NCI-H526 (cell line): ENCODE measurements at regions not wholly inside any gene's neighbourhood (a gene's known extent, or its start where the extent isn't known, plus 50 kb on each side); places are given as distances from the start of the nearest gene placed in this dataset.
A peak's percentile ranks its signal among the peaks of the same experiment; 100 is the strongest.
"Not testable (repeated sequence)": the region's sequence is repeated elsewhere in the genome, so short reads cannot be mapped to it uniquely, and the experiment has no call there.

ENCODE experiments used
- DNase-seq, 2 experiments: peaks; one replicate each; lab custom pipeline; 2025; lab: John Stamatoyannopoulos, UW

GRCh38 chr15:23924686-23925085, 237.6 kb upstream of the NDN start:
- DNase-seq: no peak

GRCh38 chr15:23954931-23955330, 267.8 kb upstream of the NDN start:
- no peak for DNase-seq

DNA sequence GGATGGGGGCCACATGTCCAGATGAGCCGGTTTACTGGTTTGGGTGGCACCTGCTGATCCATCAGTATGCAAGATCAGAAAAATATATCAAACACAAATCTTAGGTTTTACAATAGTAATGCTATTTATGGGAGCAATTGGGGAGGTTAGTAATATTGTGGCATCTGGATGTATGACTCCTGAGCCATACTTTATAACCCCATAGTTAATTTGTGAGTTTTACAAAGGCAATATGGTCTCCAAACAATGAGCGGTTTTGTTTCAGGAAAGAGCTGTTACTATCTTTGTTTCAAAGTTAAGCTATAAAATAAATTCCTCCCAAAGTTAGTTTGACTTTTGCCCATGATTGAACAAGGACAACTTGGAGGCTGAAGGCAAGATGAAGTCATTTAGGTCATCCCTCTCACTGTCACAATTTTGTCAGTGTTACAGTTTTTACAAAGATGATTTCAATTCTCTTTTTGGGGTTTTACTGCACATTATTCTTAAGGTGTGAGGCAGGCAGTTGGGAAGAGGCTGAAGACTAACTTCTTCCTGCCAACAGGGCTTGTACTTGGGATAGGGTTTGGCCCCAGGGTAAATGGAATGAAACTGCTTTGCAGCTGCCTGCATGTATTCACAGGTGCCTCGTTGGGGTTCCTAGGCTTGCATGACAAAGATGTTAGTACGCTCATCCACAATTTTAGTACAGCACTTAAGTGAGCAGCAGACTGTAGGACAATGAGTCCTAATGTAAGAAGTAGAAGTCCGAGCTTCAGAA, 296.6 kb upstream of the NDN start:
- no peak for DNase-seq

DNA sequence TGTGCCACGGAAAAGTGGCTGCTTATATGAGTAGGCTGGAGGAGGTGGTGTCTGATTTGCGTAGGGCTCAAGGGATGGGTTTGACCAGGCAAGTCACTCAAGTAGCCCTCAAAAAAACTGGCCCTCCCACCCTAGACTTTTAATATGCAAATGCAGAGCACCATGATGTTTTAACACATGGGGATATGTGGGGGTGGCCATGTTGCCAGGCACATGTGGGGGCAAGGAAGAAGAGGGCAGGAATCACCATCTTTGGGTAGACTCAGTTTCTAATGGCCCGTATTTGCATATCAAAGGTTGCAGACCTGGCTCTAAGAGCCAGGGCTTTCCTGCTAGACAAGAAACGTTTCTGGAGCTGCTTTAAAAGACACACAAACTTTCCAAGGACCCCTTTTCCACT, 307.2 kb upstream of the NDN start:
- no peak for DNase-seq

- no peak for DNase-seq
These were observed 311.0 kb upstream of the NDN start for GRCh38 chr15:23998056-23998455.

GRCh38 chr15:24008476-24008875, 321.4 kb upstream of the NDN start:
- DNase-seq: no peak

GRCh38 chr15:24017470-24017869, 330.4 kb upstream of the NDN start:
- DNase-seq: no peak

DNA sequence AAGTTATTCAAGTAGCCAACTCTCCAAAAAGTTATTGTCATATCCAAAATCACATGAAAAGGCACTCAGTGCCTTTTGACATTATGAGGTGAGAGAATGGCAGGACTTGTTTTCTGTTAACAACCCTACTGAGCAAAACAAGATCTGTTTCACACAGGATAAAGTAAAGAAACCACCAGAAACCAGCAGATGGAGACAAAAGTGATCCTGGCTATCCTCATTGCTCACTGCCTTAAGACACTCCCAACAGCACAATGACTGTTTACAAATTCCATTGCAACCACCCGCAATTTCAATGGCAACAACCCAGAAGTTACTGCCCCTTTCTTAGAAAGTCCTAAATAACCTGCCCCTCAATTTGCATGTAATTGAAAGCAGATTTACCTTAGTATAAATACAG, 352.6 kb upstream of the NDN start:
- DNase-seq: no peak

- DNase-seq: no peak
These were observed 367.6 kb upstream of the NDN start for GRCh38 chr15:24054547-24055245.

DNA sequence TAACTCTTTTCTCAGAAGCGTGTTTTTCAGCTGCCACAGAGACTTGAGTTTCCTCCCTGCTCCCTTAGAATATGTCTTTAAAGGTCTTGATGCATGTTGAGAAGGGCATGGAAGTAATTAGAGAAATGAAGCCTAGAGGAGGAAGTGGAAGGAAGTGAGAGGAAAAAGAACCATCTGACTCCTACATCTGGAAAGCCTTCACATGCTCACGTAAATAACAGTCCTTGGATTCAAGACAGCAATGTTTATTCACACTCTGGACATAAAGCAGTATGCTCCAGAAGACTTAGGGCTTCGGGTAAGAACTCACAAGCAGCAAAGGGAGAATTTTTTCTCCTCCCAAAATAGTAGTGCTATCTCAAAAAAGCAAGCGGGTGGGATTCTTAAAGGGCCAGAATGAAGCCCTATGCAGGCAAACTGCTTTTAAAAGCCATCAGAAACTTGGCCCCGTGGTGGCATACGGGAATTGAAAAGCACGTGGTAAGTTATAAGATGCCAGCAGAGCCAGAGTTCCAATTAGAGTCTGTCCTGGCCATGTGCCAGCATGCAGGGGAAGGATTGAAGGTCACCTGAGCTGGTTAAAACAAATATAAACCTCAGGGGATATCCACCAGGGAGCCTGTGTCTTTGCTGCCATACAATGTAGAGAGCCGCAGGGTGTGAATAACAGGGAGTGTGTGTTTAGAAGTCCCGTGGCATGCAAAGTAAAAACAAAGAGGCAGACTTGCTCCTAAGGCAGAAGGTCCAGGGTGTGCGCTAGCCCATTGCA, 380.8 kb upstream of the NDN start:
- DNase-seq: peak in 1 of 2 experiments; percentile 1

- DNase-seq: no peak
These were observed 388.4 kb upstream of the NDN start for GRCh38 chr15:24075420-24076089.

DNA sequence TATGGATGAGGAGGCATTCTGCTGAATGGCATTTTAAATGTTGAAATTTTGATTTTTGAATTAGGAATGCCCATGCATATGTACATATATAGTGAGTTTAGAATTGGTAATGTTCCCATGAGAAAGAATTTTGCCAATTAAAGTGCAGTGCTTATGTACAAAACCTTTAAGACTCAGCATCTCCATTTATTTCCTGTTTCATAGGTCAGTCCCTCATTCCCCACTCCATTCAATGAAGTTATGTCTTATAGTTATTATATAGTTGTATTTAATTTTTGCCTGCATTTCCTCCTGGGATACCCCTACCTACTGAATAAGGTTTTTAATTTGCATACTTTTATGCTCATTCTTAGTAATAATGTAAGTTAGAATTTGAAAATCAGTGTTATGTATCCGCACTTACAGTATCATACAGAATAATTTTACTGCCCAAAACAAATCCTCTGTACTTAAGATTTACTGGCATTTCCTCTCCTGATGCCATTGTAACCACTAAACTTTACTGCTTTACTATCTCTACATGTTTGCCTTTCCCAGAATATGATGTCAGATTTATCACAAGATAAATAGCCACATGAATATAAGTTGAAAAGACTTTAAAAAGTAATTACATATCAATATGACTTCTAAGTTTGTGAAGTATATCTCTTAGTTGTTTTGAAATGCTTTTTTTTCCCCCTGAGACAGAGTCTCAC, 389.1 kb upstream of the NDN start:
- DNase-seq: no peak

DNA sequence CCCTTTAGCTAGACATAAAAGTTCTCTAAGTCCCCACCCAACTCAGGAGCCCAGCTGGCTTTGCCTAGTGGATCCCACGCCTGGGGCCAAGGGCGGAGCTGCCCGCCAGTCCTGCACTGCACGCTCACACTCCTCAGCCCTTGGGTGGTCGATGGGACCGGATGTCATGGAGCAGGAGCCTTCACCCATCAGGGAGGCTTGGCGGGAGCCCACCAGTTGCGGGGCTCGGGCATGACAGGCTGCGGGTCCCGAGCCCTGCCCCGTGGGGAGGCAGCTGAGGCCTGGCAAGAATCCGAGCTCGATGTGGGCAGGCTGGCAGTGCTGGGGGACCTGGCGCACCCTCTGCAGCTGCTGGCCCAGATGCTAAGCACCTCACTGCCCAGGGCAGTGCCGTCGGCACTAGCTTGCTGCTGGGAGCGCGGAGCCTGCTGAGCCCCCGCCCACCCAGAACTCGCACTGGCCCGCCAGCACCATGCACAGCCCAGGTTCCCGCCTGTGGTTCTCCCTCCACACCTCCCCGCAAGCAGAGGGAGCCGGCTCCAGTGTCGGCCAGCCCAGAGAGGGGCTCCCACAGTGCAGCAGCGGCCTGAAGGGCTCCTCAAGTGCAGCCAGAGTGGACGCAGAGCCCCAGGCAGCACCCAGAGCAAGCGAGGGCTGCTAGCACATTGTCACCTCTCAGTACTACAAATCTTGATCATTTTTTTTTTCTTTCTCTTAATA, 391.4 kb upstream of the NDN start:
- DNase-seq: no peak

DNA sequence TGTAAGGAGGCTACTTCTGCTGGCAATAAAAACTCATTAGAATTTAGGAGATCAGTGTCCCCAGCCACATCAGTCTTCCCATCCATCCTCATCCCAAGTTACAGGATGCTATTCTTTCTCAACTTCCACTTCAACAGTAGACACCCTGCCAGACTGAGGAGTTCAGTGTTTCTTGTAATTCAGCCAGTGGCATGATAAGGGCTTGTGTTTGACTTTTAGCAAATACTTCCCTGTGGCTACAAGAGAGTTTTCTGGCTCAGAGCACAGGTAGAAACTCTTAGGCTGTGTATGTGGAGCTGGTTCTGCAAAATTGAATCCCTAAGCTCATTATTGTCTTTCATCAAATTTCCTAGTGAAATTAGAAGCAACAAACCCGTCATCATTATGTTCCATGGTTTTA, 401.8 kb upstream of the NDN start:
- not testable (repeated sequence) for DNase-seq

- DNase-seq: not testable (repeated sequence)
These were observed 414.4 kb upstream of the NDN start for GRCh38 chr15:24101503-24101902.

DNA sequence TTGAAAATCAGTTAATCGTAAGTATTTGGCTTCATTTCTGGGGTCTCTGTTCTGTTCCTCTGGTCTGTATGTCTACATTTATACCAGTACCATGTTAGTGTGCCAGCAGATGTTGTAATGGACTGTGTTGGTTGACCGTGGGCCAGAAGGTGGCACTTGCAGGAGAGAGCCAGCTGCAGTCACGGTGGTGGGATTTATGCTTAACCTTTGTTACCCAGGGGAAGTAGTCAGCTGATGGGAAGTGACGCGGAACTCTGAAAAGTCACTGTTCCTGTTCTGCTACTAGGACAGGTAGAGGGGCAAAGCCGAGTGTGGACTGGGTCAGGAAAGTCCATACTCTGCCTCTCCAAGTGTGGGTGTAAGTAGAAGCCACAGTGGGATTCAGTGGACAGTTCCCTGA, 420.4 kb upstream of the NDN start:
- not testable (repeated sequence) for DNase-seq

- not testable (repeated sequence) for DNase-seq
These were observed 420.8 kb upstream of the NDN start for GRCh38 chr15:24107948-24108347.

DNA sequence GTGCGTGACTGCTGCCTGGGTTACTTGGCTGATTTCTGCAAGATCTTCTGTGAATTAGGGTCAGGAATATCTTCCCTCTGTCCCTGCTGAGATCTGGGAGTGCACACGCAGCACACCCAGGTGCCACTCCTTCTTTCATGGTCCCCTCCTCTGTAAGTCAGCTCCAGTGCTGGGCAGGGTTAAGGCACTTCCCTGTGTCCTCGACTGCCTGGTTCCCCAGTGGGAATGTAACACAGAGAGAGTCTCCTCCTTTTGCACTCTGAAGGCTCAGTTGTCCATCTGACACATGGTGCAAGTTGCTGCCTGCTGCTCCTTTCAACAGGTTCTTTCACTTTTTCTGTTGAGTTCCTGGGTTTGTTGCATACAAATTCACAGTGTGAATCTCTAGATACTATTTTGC, 421.2 kb upstream of the NDN start:
- not testable (repeated sequence) for DNase-seq

- not testable (repeated sequence) for DNase-seq
These were observed 452.5 kb upstream of the NDN start for GRCh38 chr15:24139622-24140021.

DNA sequence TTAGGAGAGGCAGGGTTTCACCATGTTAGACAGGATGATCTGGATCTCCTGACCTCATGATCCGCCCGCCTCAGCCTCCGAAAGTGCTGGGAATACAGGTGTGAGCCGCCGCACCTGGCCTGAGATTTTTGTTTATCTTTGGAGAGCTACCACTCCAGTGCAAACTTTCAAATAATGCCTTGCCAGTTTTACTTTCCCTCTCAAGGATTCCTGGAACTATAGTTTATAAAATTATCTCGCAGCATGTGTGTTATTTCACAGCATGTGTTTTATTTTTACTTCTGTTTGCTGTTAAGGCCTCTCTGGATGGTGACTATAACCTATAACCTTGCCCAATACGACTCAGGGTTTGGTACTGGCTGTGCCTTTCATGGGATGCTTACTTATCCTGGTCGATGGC, 458.0 kb upstream of the NDN start:
- not testable (repeated sequence) for DNase-seq

DNA sequence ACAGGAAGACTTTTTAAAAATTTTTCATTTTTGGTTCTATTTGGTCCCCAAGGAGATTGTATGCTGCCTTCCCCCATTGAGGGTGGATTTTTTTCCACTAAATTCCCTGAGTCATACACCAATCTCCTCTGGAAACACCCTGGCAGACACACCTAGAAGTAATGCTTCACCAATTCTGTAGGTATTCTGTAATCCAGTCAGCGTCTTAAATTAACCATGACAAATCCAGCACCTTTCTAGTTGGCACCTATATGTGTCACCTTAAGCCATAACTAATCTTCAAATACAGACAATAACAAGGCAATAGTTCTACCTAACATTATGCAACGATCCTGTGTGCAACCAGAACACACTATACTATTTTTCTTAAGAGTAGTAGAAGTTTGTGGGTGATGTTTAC, 459.1 kb upstream of the NDN start:
- no peak for DNase-seq
